HUDEP-2 (cell line): ENCODE measurements at regions not wholly inside any gene's neighbourhood (a gene's known extent, or its start where the extent isn't known, plus 50 kb on each side); places are given as distances from the start of the nearest gene placed in this dataset.
"Not testable (repeated sequence)": the region's sequence is repeated elsewhere in the genome, so short reads cannot be mapped to it uniquely, and the experiment has no call there.

ENCODE experiments used
- DNase-seq, 76 experiments: peaks; one replicate each; lab custom pipeline; 2025; ENCODE audit not compliant: unreplicated experiment in 76 of 76; lab: John Stamatoyannopoulos, UW

GRCh38 chr2:187862715-187863114, 308.5 kb upstream of the TFPI start:
- DNase-seq: no peak

- no peak for DNase-seq
Observed at GRCh38 chr2:187865025-187865424, 310.8 kb upstream of the TFPI start.

GRCh38 chr2:187867165-187867564, 312.9 kb upstream of the TFPI start:
- DNase-seq: no peak

- no peak for DNase-seq
Observed at GRCh38 chr2:187869195-187869594, 315.0 kb upstream of the TFPI start.

DNA sequence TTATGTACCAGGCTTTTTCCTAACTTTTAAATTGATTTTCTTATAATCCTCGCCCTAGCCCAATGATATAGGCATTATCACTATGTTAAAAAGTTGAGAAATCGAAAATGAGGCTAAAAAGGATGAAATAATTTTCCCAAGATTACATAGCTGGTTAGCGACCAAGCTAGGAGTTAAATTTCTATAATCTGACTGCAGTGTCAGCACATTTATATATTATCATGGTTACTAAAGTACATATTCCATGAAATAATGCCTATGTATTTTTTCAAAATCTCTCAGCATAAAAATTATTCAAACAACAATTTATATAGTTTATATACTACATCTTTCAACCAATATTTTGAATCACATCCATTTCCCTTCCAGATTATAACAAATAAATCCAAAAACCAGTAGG, 317.3 kb upstream of the TFPI start:
- no peak for DNase-seq

GRCh38 chr2:187873132-187873531, 318.9 kb upstream of the TFPI start:
- no peak for DNase-seq

DNA sequence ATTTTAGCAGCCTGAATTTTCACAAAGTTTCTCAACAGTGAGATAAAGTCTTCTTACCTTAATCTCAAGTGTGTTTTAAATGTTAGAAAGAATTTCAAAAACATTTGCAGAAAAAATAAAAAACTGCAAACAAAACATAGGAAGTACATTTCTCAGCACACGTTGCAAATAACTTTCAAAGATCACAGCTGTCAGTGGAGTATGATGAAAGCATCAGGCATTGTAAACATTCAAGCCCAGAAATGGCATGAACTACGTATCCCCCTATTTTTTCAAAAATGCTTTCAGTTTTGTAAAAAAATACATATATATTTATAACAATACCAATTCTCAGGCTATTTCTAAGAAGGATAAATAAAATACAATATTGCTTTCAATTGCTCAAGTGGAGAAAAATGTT, 320.6 kb upstream of the TFPI start:
- no peak for DNase-seq

DNA sequence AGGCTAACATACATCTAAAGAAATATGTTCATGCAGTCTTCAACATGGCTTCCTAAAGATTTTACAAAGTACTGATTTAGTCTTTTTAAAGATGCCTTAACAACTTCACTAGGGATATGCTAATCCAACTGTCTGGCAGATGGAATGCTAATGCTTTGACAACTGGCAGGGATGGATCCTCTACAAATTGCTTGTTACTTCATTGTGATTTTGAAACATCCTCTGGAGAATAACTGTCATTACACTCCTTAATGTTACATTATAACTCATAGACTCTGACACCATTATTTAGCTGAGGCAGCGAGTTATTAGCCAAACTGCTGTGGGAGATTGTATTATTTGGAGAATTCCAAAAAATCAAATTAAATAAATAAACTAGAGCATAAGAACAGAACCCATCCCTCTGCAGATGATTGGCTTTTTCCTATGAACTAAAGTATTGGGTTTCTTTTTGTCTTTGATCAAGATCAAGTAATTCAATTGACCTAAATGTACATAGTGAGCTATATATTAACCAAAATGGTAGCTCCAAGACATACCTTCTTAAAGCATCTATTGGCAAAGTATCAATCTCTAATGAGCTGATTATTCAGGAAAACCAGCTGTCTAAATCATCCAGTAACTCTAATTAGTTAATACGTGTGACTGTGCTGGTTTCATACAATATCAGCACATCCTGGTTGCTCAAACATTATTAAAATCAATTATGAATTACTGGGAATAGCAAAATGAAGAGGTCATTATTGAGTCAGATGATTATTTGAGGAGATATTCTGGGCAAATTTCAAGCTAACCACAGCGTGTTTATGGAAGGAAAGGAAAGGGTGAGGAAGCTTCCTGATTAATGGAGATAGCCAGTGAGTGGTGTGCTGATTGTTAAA, 321.3 kb upstream of the TFPI start:
- DNase-seq: no peak

DNA sequence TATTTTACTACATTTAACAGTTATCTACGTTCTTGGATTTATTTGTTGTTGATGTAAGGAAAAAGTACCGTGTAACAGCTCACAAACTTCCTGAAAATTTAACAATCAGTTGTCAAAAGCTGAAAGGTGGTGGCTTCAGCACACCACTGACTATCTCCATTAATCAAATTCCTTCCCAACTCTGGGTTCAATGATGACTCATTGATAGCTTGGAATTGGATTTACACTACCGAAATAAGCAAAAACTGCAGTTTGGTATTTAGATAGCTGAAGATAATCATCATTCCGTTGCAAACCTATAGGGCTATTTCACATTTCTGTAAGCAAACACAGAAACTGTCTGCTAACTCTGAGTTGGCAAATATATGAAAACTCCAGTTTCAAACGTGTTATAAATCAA, 322.3 kb upstream of the TFPI start:
- DNase-seq: no peak

DNA sequence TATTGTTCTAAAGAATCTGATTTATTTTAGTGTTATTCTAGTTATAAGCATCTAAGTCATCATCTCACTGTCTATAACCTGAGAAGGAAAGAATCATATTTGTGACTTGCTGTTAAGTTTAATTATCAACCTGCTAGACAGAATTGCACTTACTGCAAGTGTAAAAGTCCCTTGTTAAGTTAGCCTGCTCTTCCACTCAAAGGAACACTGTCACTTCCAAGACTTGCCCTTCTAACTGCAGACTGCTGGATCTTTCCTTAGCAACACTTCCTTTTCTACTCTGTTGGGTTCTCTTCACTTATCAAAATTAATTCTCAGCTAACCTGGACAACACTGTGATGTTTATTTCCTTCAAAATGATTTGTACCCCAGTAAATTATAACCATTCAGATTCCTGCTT, 323.2 kb upstream of the TFPI start:
- DNase-seq: no peak

DNA sequence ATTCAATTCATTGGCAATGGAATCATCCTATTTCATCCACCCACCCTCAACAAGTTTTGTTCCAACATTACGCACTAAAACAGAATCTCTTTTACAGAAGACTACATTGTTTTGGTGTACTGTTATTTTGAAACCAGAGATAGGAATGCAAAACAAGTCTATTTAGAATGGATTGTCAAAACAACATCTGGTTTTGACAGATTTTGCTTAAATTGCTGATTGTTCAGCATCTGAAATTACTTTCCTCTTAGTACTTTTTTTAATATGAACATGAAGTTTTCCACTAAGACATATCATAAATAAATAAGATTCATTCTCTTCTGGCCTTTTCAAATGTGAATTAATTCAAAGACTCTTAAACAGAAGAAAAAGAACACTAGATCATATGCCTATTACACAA, 323.9 kb upstream of the TFPI start:
- DNase-seq: no peak

- DNase-seq: no peak
Observed at GRCh38 chr2:187879491-187879890, 325.3 kb upstream of the TFPI start.

GRCh38 chr2:187884003-187884402, 329.8 kb upstream of the TFPI start:
- no peak for DNase-seq

DNA sequence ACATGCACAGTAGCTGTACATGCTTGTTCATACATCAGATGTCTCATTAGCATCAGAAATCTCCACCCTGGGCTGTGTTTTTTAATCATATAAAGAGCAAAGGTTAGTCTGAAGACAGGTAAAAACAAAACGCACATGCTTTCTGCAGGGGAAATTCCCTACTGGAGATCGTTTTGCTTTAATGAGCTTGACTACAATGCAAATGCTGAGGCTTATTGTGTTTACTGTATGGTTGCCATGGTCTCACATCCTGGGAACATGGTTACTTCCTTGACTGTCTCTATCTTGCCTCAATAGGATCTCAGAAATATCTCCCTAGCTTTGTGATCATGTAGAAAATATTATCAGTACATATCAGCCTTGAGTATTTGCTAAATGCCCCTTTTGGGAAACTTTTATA, 336.5 kb upstream of the TFPI start:
- DNase-seq: no peak

DNA sequence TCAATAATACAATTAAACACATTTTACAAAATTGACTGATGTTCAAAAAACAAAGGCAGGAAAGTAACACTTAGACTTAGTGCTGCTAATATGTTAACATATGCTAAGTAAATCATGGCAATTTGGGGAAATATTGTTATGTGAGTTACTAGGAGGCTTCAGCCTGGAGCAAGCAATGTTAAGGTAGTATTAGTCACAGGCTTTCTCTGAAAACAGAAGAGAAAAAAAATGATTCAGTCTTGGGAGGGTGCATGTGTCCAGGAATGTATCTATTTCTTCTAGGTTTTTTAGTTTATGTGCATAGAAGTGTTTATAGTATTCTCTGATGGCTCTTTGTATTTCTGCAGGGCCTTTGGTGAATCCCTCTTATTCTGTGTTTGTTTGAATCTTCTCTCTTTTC, 345.8 kb upstream of the TFPI start:
- no peak for DNase-seq

GRCh38 chr2:187906021-187906420, 351.8 kb upstream of the TFPI start:
- no peak for DNase-seq

DNA sequence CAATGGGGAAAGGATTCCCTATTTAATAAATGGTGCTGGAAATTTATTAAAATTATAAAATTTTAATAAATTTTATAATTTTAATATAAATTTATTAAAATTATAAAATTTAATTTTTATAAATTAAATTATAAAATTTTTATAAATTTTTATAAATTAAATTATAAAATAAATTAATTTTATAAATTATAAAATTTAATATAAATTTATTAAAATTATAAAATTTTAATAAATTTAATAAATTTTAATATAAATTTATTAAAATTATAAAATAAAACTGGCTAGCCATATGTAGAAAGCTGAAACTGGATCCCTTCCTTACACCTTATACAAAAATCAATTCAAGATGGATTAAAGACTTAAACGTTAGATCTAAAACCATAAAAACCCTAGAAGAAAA, 356.7 kb upstream of the TFPI start:
- DNase-seq: not testable (repeated sequence)

- DNase-seq: no peak
Observed at GRCh38 chr2:187912950-187913349, 358.7 kb upstream of the TFPI start.

DNA sequence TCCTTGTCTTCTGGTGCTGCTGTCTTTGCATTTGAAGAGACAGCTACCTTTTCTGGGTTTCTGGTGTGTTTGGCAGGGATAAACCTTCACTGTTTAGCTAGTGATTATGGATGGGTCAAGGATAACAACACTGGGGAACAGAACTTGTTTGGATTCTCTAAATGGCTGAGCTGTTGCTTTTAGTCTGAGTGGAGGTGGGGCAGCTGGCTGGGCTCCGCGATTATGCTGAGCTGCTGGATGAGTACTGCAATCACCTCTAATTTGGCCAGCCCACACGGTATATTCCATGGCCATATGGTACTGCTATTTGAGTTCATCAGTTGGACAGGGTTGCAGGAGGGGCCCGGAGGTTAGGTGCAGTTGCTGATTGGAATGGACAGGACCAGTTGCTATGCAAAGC, 361.6 kb upstream of the TFPI start:
- DNase-seq: no peak

GRCh38 chr2:187916799-187917198, 362.6 kb upstream of the TFPI start:
- DNase-seq: no peak

DNA sequence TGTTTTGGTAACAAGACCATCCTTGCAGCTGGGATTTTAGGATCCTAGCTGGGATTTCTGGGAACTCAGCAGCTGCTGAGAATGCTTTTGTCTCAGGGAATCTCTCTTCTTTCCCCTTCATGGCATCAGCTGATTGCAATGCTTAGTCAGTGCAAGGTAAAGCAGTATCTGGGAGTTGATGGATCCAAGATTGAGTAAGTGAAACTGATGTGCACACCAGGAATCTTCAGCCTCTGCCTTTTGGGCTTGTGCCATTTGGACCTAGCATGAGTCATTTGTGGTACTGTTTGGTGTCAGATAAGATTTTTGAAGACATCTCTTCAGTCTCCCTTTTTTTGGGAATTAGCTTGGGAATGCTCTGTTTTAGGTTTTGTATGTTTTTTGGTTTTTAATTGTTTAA, 363.3 kb upstream of the TFPI start:
- DNase-seq: no peak

- no peak for DNase-seq
Observed at GRCh38 chr2:187918996-187919821, 365.0 kb upstream of the TFPI start.
